ENCODE measurements at regions not wholly inside any gene's neighbourhood (a gene's known extent, or its start where the extent isn't known, plus 50 kb on each side); places are given as distances from the start of the nearest gene placed in this dataset.

GRCh38 chr4:137934911-137935310 lies 307.2 kb downstream of the SLC7A11 start:
- no peak for DNase-seq (ENCODE audit: low read depth, low spot score)
- CTCF ChIA-PET = no interaction called here
- H3K4me3 ChIP-seq (ENCODE audit: low read depth, low read length) = no peak overlapping the region
- TF ChIP-seq CTCF (IDR thresholded peaks at IDR 0.05; ENCODE audit: insufficient read depth, low read length, missing control alignments) = no peak
- POLR2A ChIA-PET = no interaction called here

GRCh38 chr4:137934046-137934445 lies 308.1 kb downstream of the SLC7A11 start:
- CTCF ChIA-PET = no interaction called here
- DNase-seq (ENCODE audit: low read depth, low spot score) = no peak
- POLR2A ChIA-PET = no interaction called here
- no peak overlapping the region for H3K4me3 ChIP-seq (ENCODE audit: low read depth, low read length)
- no peak for TF ChIP-seq CTCF (IDR thresholded peaks at IDR 0.05; ENCODE audit: insufficient read depth, low read length, missing control alignments)

GRCh38 chr4:137927972-137928371 lies 314.2 kb downstream of the SLC7A11 start:
- H3K4me3 ChIP-seq (ENCODE audit: low read depth, low read length) = no peak overlapping the region
- no peak for TF ChIP-seq CTCF (IDR thresholded peaks at IDR 0.05; ENCODE audit: insufficient read depth, low read length, missing control alignments)
- ChIA-PET POLR2A (no interaction called here), CTCF (interaction anchor here (0.9 kb wide), 1 partner anchor 32 kb away, joined by 3 read pairs; no protein-coding TSS in a partner anchor)
- DNase-seq (ENCODE audit: low read depth, low spot score) = no peak

GRCh38 chr4:137923494-137923893 lies 318.7 kb downstream of the SLC7A11 start:
- DNase-seq (ENCODE audit: low read depth, low spot score) = no peak
- ChIA-PET CTCF (no interaction called here), POLR2A (no interaction called here)
- TF ChIP-seq CTCF (IDR thresholded peaks at IDR 0.05; ENCODE audit: insufficient read depth, low read length, missing control alignments) = no peak
- H3K4me3 ChIP-seq (ENCODE audit: low read depth, low read length) = no peak overlapping the region

- H3K4me3 ChIP-seq (ENCODE audit: low read depth, low read length) = no peak overlapping the region
- TF ChIP-seq CTCF (IDR thresholded peaks at IDR 0.05; ENCODE audit: insufficient read depth, low read length, missing control alignments) = no peak
- CTCF ChIA-PET = no interaction called here
- no peak for DNase-seq (ENCODE audit: low read depth, low spot score)
- POLR2A ChIA-PET = no interaction called here
Observed at GRCh38 chr4:137922721-137923120, 319.4 kb downstream of the SLC7A11 start.

- no peak for TF ChIP-seq CTCF (IDR thresholded peaks at IDR 0.05; ENCODE audit: insufficient read depth, low read length, missing control alignments)
- no peak overlapping the region for H3K4me3 ChIP-seq (ENCODE audit: low read depth, low read length)
- DNase-seq (ENCODE audit: low read depth, low spot score) = no peak
- CTCF ChIA-PET = no interaction called here
- POLR2A ChIA-PET = no interaction called here
Observed at GRCh38 chr4:137909529-137910309, 332.4 kb downstream of the SLC7A11 start.
